Liver (tissue), 8 donors: ENCODE measurements at regions not wholly inside any gene's neighbourhood (a gene's known extent, or its start where the extent isn't known, plus 50 kb on each side); places are given as distances from the start of the nearest gene placed in this dataset.

ENCODE experiments used
- DNase-seq: peaks from one replicate; pipeline ENCODE4 v3.0.0-alpha.2; 2017; ENCODE audit warnings: low spot score
- H3K27ac ChIP-seq, 2 donors: one replicate each; pipeline ENCODE4 v1.7.0; 2013; ENCODE audit warnings: inconsistent platforms in 2 of 2, low read length in 2 of 2, control low read depth in 1 of 2, low read depth in 1 of 2, mild to moderate bottlenecking in 1 of 2
- H3K27me3 ChIP-seq, 4 donors: one replicate each; pipeline versions ENCODE4 v1.6.1 to v1.7.0; 2013; ENCODE audit warnings: low read length in 3 of 4, inconsistent platforms in 1 of 4, mild to moderate bottlenecking in 1 of 4, moderate library complexity in 1 of 4; ENCODE audit not compliant: control insufficient read depth in 4 of 4, insufficient read depth in 4 of 4
- H3K36me3 ChIP-seq, 4 donors: one replicate each; pipeline versions ENCODE4 v1.6.1 to v1.7.0; 2013; ENCODE audit warnings: low read length in 3 of 4, mild to moderate bottlenecking in 3 of 4, low read depth in 1 of 4, moderate library complexity in 1 of 4; ENCODE audit not compliant: control insufficient read depth in 4 of 4, insufficient read depth in 3 of 4
- H3K4me1 ChIP-seq, 4 donors: one replicate each; pipeline versions ENCODE4 v1.6.1 to v1.7.0; 2013; ENCODE audit warnings: low read length in 3 of 4, mild to moderate bottlenecking in 3 of 4, moderate library complexity in 1 of 4; ENCODE audit not compliant: control insufficient read depth in 4 of 4, insufficient read depth in 4 of 4
- H3K4me3 ChIP-seq, 3 donors: one replicate each; pipeline versions ENCODE4 v1.6.1 to v1.7.0; 2013; ENCODE audit warnings: low read length in 3 of 3, control low read depth in 1 of 3, low read depth in 1 of 3, mild to moderate bottlenecking in 1 of 3
- H3K9ac ChIP-seq, 2 donors: one replicate each; pipeline ENCODE4 v1.7.0; 2013; ENCODE audit warnings: low read length in 2 of 2, mild to moderate bottlenecking in 2 of 2, moderate library complexity in 2 of 2, control low read depth in 1 of 2, low read depth in 1 of 2
- H3K9me3 ChIP-seq, 4 donors: one replicate each; pipeline versions ENCODE4 v1.6.1 to v1.7.0; 2013; ENCODE audit warnings: low read length in 3 of 4; ENCODE audit not compliant: control insufficient read depth in 4 of 4
- ATF3 ChIP-seq: IDR thresholded peaks from 2 replicates; pipeline ENCODE4 v1.6.1; 2016; ENCODE audit warnings: antibody characterized with exemption
- FOXA1 ChIP-seq: IDR thresholded peaks from 2 replicates; pipeline ENCODE4 v1.6.1; 2016; ENCODE audit warnings: antibody characterized with exemption
- GABPA ChIP-seq, 2 donors: IDR thresholded peaks in 1 of 2; conservative IDR thresholded peaks in 1 of 2; 2 replicates each; pipeline ENCODE4 v1.6.1; 2016; ENCODE audit warnings: antibody characterized with exemption in 2 of 2, mild to moderate bottlenecking in 1 of 2, moderate library complexity in 1 of 2
- HNF4A ChIP-seq, 2 donors: conservative IDR thresholded peaks; 2 replicates each; pipeline ENCODE4 v1.6.1; 2016; ENCODE audit warnings: antibody characterized with exemption in 2 of 2, mild to moderate bottlenecking in 2 of 2
- HNF4G ChIP-seq: IDR thresholded peaks from 2 replicates; pipeline ENCODE4 v1.6.1; 2016; ENCODE audit warnings: antibody characterized with exemption
- JUND ChIP-seq, 2 donors: IDR thresholded peaks; 2 replicates each; pipeline ENCODE4 v1.6.1; 2016; ENCODE audit warnings: antibody characterized with exemption in 2 of 2
- REST ChIP-seq: IDR thresholded peaks from 2 replicates; pipeline ENCODE4 v1.6.1; 2016; ENCODE audit warnings: antibody characterized with exemption, mild to moderate bottlenecking
- SP1 ChIP-seq: IDR thresholded peaks from 2 replicates; pipeline ENCODE4 v1.6.1; 2018; ENCODE audit warnings: antibody characterized with exemption, mild to moderate bottlenecking
- TAF1 ChIP-seq: conservative IDR thresholded peaks from 2 replicates; pipeline ENCODE4 v1.6.1; 2016; ENCODE audit warnings: antibody characterized with exemption, mild to moderate bottlenecking
- YY1 ChIP-seq: IDR thresholded peaks from 2 replicates; pipeline ENCODE4 v1.6.1; 2016; ENCODE audit warnings: antibody characterized with exemption, mild to moderate bottlenecking
- ZBTB33 ChIP-seq: IDR thresholded peaks from 2 replicates; pipeline ENCODE4 v1.6.1; 2016; ENCODE audit warnings: antibody characterized with exemption
- WGBS: extraction: QIAGEN DNeasy Blood & Tissue Kit; methylation state at CpG from one replicate; pipeline ENCODE4 v1.1.7; 2013; 5-methylcytosine and 5-hydroxymethylcytosine counted together
- TF ChIP-seq, protein P1 (sequence below): fragments of 150-350 bp; IDR thresholded peaks from 2 replicates; pipeline ENCODE4 v1.5.1; 2017; ENCODE audit warnings: improper control_type of control experiment, low read depth, low read length; ENCODE audit not compliant: missing input control
- donor health status: healthy.
- donor health status: healthy.
- donor health status: healthy.
- donor health status: healthy.
- donor health status: healthy.

DNA sequence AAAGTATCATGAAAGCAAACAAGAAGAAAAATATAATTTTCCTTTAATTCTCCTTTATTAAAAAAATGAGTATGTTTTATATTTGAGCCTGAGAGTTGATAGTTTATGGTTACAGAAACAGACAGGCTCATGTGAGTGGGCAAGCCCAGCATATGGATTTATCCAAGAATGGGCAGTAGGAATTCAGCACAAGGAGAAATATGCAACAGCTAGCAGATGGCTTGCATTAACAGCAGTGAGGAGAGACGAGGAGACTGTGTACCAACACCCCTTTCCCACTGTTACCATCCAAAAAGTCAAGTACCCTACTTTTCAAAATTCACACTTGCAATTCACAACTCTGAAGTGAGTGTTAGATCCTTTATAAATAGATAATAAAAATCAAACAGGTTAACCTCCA is 1760.2 kb upstream of the TENM3 start (continued):
- TF ChIP-seq, protein P1, sequence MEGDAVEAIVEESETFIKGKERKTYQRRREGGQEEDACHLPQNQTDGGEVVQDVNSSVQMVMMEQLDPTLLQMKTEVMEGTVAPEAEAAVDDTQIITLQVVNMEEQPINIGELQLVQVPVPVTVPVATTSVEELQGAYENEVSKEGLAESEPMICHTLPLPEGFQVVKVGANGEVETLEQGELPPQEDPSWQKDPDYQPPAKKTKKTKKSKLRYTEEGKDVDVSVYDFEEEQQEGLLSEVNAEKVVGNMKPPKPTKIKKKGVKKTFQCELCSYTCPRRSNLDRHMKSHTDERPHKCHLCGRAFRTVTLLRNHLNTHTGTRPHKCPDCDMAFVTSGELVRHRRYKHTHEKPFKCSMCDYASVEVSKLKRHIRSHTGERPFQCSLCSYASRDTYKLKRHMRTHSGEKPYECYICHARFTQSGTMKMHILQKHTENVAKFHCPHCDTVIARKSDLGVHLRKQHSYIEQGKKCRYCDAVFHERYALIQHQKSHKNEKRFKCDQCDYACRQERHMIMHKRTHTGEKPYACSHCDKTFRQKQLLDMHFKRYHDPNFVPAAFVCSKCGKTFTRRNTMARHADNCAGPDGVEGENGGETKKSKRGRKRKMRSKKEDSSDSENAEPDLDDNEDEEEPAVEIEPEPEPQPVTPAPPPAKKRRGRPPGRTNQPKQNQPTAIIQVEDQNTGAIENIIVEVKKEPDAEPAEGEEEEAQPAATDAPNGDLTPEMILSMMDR = no peak
- no peak for TF ChIP-seq SP1

GRCh38 chr4:180485407-180485806 is 1757.8 kb upstream of the TENM3 start:
- Histone ChIP-seq H3K4me1 (no peaks in the 10 kb centered on the region), H3K9me3 (no peaks in the 10 kb centered on the region), H3K9ac (no peak overlapping the region), H3K27ac (no peak overlapping the region), H3K27me3 (no peaks in the 10 kb centered on the region), H3K4me3 (no peak overlapping the region), H3K36me3 (no peaks in the 10 kb centered on the region)
- TF ChIP-seq REST = no peak
- no peak for DNase-seq

- H3K36me3 ChIP-seq = no peaks in the 10 kb centered on the region
- 68% methylated on average over 4 of the region's 4 CpGs for WGBS
- DNase-seq = no peak
- no peaks in the 10 kb centered on the region for H3K4me1 ChIP-seq
- no peak overlapping the region for H3K4me3 ChIP-seq
- no peaks in the 10 kb centered on the region for H3K27me3 ChIP-seq
- no peak overlapping the region for H3K9ac ChIP-seq
- H3K9me3 ChIP-seq = no peaks in the 10 kb centered on the region
- no peak for TF ChIP-seq YY1
- no peak for TF ChIP-seq JUND (IDR thresholded peaks at IDR 0.05)
- no peak for TF ChIP-seq HNF4A (conservative IDR thresholded peaks at IDR 0.05)
- no peak for TF ChIP-seq TAF1
- no peak for TF ChIP-seq SP1
- TF ChIP-seq FOXA1 = no peak
- no peak for TF ChIP-seq HNF4G
- no peak overlapping the region for H3K27ac ChIP-seq
Measured at GRCh38 chr4:180486342-180486741, 1756.9 kb upstream of the TENM3 start.

- no peak for DNase-seq
- H3K36me3 ChIP-seq = no peaks in the 10 kb centered on the region
- TF ChIP-seq ATF3 = no peak
- no peak for TF ChIP-seq ZBTB33
- no peak for TF ChIP-seq FOXA1
- no peak for TF ChIP-seq TAF1
- no peak for TF ChIP-seq YY1
- TF ChIP-seq HNF4A (conservative IDR thresholded peaks at IDR 0.05) = no peak
- no peak for TF ChIP-seq GABPA (IDR thresholded peaks at IDR 0.05 in 1 of 2, conservative IDR thresholded peaks at IDR 0.05 in 1 of 2)
- no peaks in the 10 kb centered on the region for H3K4me1 ChIP-seq
- H3K9me3 ChIP-seq = no peaks in the 10 kb centered on the region
- no peak overlapping the region for H3K27ac ChIP-seq
- H3K4me3 ChIP-seq = no peak overlapping the region
- no peaks in the 10 kb centered on the region for H3K27me3 ChIP-seq
- no peak overlapping the region for H3K9ac ChIP-seq
Measured at GRCh38 chr4:180489787-180490186, 1753.4 kb upstream of the TENM3 start.
